Chondrocyte (in vitro differentiated cells): ENCODE measurements at regions not wholly inside any gene's neighbourhood (a gene's known extent, or its start where the extent isn't known, plus 50 kb on each side); places are given as distances from the start of the nearest gene placed in this dataset.

Source experiments
- DNase-seq: peaks from one replicate; pipeline ENCODE4 v3.0.0; 2021; ENCODE audit warnings: mixed read lengths, low spot score
- H3K27ac Mint-ChIP-seq: one replicate; pipeline ENCODE4 v1.8.0; 2021; ENCODE audit warnings: mild to moderate bottlenecking, moderate library complexity, mixed read lengths; ENCODE audit not compliant: unreplicated experiment
- H3K27me3 Mint-ChIP-seq: 2 replicates; pipeline ENCODE4 v1.8.0; 2021; ENCODE audit warnings: low read depth, mixed read lengths
- H3K36me3 Mint-ChIP-seq: 2 replicates; pipeline ENCODE4 v1.8.0; 2021; ENCODE audit warnings: low read depth, mixed read lengths
- H3K4me1 Mint-ChIP-seq: 2 replicates; pipeline ENCODE4 v1.8.0; 2021; ENCODE audit warnings: low read depth, mild to moderate bottlenecking, mixed read lengths
- H3K4me3 Mint-ChIP-seq: one replicate; pipeline ENCODE4 v1.8.0; 2021; ENCODE audit warnings: mild to moderate bottlenecking, moderate library complexity, mixed read lengths; ENCODE audit not compliant: unreplicated experiment
- H3K9me3 Mint-ChIP-seq: 2 replicates; pipeline ENCODE4 v1.8.0; 2021; ENCODE audit warnings: low read depth, mixed read lengths
- TF ChIP-seq, protein P1 (sequence below): fragments of 200-600 bp; sonication (generic); IDR thresholded peaks from 2 replicates; pipeline ENCODE4 v1.5.0; 2021; ENCODE audit warnings: antibody characterized with exemption, mild to moderate bottlenecking, moderate library complexity

DNA sequence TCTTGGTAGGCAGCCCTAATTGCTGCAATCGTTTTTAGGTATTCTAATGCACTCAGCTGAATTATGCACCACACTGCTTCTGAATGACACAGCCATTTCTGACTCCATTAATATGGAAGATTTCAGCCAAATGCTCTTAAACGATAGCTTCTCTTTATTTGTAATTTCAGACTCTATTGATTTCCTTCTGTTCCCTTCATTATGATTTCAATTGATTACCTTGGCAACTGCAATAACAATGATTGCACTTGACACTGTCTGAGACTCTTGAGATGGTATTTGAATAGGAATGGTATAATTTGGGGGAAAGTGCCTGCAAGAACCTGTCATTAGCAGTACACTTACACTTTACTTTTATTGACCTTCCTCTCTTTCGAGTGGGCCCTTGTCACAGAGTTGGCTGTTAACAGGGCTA, 296.1 kb upstream of the DMAC1 start:
- no peak overlapping the region for H3K4me3 Mint-ChIP-seq
- DNase-seq: no peak
- H3K36me3 Mint-ChIP-seq: no peaks in the 10 kb centered on the region
- peaks cover 5% of the 10 kb centered on the region for H3K9me3 Mint-ChIP-seq
- no peaks in the 10 kb centered on the region for H3K27me3 Mint-ChIP-seq
- TF ChIP-seq, protein P1, sequence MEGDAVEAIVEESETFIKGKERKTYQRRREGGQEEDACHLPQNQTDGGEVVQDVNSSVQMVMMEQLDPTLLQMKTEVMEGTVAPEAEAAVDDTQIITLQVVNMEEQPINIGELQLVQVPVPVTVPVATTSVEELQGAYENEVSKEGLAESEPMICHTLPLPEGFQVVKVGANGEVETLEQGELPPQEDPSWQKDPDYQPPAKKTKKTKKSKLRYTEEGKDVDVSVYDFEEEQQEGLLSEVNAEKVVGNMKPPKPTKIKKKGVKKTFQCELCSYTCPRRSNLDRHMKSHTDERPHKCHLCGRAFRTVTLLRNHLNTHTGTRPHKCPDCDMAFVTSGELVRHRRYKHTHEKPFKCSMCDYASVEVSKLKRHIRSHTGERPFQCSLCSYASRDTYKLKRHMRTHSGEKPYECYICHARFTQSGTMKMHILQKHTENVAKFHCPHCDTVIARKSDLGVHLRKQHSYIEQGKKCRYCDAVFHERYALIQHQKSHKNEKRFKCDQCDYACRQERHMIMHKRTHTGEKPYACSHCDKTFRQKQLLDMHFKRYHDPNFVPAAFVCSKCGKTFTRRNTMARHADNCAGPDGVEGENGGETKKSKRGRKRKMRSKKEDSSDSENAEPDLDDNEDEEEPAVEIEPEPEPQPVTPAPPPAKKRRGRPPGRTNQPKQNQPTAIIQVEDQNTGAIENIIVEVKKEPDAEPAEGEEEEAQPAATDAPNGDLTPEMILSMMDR: no peak
- no peaks in the 10 kb centered on the region for H3K4me1 Mint-ChIP-seq
- no peak overlapping the region for H3K27ac Mint-ChIP-seq

DNA sequence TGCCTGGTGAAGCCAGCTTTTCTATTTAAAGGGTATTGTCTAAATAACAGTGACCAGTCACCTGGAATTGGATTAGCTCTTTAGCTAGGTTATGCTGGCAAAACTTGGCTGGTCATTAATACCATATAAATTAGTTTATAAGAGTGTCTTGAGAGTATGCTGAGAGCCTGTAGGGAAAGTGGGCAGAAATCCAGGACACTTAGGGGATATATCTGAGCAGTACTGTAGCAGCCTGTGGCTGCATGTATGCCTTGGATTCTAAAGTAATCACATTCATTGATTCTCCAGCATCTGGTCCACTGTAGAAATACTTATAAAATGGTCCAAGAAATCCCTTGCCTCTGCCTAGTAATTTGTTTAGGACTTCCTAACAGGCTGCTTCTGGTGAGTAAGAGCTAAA, 288.9 kb upstream of the DMAC1 start:
- Mint-ChIP-seq H3K36me3 (no peaks in the 10 kb centered on the region), H3K27ac (no peak overlapping the region), H3K27me3 (peaks cover 2% of the 10 kb centered on the region), H3K4me1 (no peaks in the 10 kb centered on the region), H3K4me3 (no peak overlapping the region), H3K9me3 (no peaks in the 10 kb centered on the region)
- no peak for DNase-seq
- TF ChIP-seq, protein P1: no peak

DNA sequence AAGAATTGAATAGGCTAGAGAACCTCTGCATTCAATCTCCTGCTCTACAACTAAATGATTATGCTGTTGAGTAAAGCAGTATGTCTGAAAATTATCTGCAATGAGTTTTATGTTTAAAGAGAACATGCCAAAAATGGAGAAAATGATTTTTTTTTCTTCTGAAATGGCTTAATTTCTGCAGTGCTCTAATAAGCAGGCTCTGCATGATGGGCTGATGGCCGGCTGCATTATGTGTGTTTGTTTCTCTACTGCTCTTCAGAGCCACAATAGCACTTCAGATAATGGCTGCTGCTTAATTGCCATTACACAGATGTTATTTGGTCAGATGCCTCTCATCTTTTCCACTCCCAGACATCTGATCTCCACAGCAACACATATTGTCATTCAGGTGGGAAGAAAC, 286.4 kb upstream of the DMAC1 start:
- TF ChIP-seq, protein P1: no peak

DNA sequence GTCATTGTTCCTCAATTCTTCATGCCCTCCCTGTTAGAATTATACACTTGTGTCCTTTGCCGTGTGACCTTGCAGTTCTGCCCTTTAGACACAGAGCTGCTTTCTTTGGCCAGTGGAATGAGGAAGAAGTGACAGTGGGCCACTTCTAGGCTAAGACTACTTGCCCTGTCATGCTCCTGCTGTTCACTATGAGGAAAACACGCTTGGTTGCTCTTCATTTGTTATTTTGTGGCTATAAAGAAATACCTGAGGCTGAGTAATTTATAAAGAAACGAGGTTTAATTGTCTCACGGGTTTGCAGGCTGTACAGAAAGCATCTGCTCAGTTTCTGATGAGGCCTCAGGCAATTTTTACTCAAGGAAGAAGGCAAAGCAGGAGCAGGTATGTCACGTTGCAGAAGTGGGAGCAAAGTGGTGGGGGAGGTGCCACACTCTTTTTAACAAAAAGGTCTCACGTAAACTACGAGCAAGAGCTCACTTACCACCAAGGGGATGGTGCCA, 279.1 kb upstream of the DMAC1 start:
- Mint-ChIP-seq H3K27ac (no peak overlapping the region), H3K36me3 (no peaks in the 10 kb centered on the region), H3K27me3 (peaks cover 4% of the 10 kb centered on the region), H3K9me3 (peaks cover 29% of the 10 kb centered on the region), H3K4me1 (no peaks in the 10 kb centered on the region), H3K4me3 (no peak overlapping the region)
- TF ChIP-seq, protein P1: no peak
- no peak for DNase-seq

More for the DNA sequence above, 286.4 kb upstream of the DMAC1 start:
- H3K9me3 Mint-ChIP-seq: peaks cover 16% of the 10 kb centered on the region
- H3K27me3 Mint-ChIP-seq: peaks cover 5% of the 10 kb centered on the region
- no peak overlapping the region for H3K27ac Mint-ChIP-seq
- no peaks in the 10 kb centered on the region for H3K4me1 Mint-ChIP-seq
- no peak for DNase-seq
- no peak overlapping the region for H3K4me3 Mint-ChIP-seq
- H3K36me3 Mint-ChIP-seq: no peaks in the 10 kb centered on the region

DNA sequence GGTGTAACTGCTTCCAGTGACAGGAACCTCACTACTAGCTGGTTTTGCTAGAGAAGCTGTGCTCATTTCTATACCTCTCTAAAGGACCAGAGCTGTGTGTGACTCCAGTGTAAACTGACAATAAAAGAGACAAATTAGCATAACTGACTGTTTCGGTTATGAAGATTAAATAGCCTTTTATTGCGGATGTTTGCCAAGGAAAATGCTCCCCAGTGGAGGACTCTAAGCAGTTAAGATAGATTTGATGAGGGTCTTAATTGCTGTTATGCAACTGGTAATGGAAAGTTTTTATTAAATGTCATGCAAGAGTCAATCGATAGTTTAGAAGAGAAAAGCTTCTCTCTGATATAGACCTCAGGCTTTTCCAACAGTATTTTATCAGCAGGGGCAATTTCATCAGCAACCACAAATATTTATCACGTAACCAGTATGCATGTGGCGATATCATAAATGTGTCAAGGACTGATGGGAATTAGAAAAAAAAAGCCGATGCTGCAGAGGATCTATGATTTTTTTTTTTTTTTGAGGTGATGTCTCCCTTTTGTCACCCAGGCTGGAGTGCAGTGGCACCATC, 275.2 kb upstream of the DMAC1 start:
- no peak for DNase-seq
- peaks cover 3% of the 10 kb centered on the region for H3K27me3 Mint-ChIP-seq
- no peak overlapping the region for H3K27ac Mint-ChIP-seq
- H3K4me1 Mint-ChIP-seq: no peaks in the 10 kb centered on the region
- H3K4me3 Mint-ChIP-seq: no peak overlapping the region
- peaks cover 5% of the 10 kb centered on the region for H3K9me3 Mint-ChIP-seq
- no peaks in the 10 kb centered on the region for H3K36me3 Mint-ChIP-seq
- TF ChIP-seq, protein P1: no peak
